DOHH2 (cell line): ENCODE measurements at regions not wholly inside any gene's neighbourhood (a gene's known extent, or its start where the extent isn't known, plus 50 kb on each side); places are given as distances from the start of the nearest gene placed in this dataset.

ENCODE experiments used
- H3F3A ChIP-seq: fragments of 200-600 bp; sonication (generic), shearing (Covaris generic); 2 replicates; pipeline ENCODE4 v1.6.0; 2016; ENCODE audit warnings: antibody characterized with exemption, mild to moderate bottlenecking; ENCODE audit not compliant: control insufficient read depth, insufficient read depth
- H3K27ac ChIP-seq: fragments of 200-600 bp; sonication (generic); 2 replicates; pipeline ENCODE4 v1.5.1; 2014; ENCODE audit warnings: low read depth, mild to moderate bottlenecking, low read length, moderate library complexity
- H3K27me3 ChIP-seq: fragments of 200-600 bp; sonication (generic); 2 replicates; pipeline ENCODE4 v1.6.1; 2014; ENCODE audit warnings: mild to moderate bottlenecking, low read length, mixed read lengths; ENCODE audit not compliant: control insufficient read depth
- H3K36me3 ChIP-seq: fragments of 200-600 bp; sonication (generic); 2 replicates; pipeline ENCODE4 v1.6.1; 2014; ENCODE audit warnings: mild to moderate bottlenecking, low read length, moderate library complexity, mixed read lengths; ENCODE audit not compliant: control insufficient read depth
- H3K4me1 ChIP-seq: fragments of 200-600 bp; sonication (generic); 2 replicates; pipeline ENCODE4 v1.6.1; 2014; ENCODE audit warnings: mild to moderate bottlenecking, low read length, mixed read lengths; ENCODE audit not compliant: control insufficient read depth
- H3K4me2 ChIP-seq: fragments of 200-600 bp; sonication (generic); 2 replicates; pipeline ENCODE4 v1.6.0; 2014; ENCODE audit warnings: mild to moderate bottlenecking, low read length, moderate library complexity
- H3K4me3 ChIP-seq: fragments of 200-600 bp; sonication (generic); 2 replicates; pipeline ENCODE4 v1.5.1; 2014; ENCODE audit warnings: mild to moderate bottlenecking, low read length, mixed read lengths
- H3K79me2 ChIP-seq: fragments of 200-600 bp; sonication (generic); 2 replicates; pipeline ENCODE4 v1.6.1; 2014; ENCODE audit warnings: mild to moderate bottlenecking, low read length, mixed read lengths; ENCODE audit not compliant: control insufficient read depth
- H3K9me2 ChIP-seq: fragments of 200-600 bp; sonication (generic); replicated peaks from 2 replicates; pipeline ENCODE4 v1.6.1; 2014; ENCODE audit warnings: mild to moderate bottlenecking, low read length, mixed read lengths; ENCODE audit not compliant: control insufficient read depth
- H3K9me3 ChIP-seq: fragments of 200-600 bp; sonication (generic); 2 replicates; pipeline ENCODE4 v1.6.1; 2014; ENCODE audit warnings: antibody characterized with exemption, low read length, mixed read lengths; ENCODE audit not compliant: control insufficient read depth, insufficient read depth
- H4K20me1 ChIP-seq: fragments of 200-600 bp; sonication (generic); 2 replicates; pipeline ENCODE4 v1.6.0; 2014; ENCODE audit warnings: low read depth, mild to moderate bottlenecking, antibody characterized with exemption, low read length, moderate library complexity; ENCODE audit not compliant: control insufficient read depth, insufficient read depth
- EZH2phosphoT487 ChIP-seq: fragments of 200-600 bp; sonication (generic); IDR thresholded peaks from 2 replicates; pipeline ENCODE4 v1.6.1; 2017; ENCODE audit warnings: borderline replicate concordance, mild to moderate bottlenecking, antibody characterized with exemption, low read length, moderate library complexity, mixed read lengths
- TF ChIP-seq, protein P1 (sequence below): fragments of 200-600 bp; sonication (generic); IDR thresholded peaks from one replicate; pipeline ENCODE4 v1.5.1; 2014; ENCODE audit warnings: antibody characterized with exemption, mild to moderate bottlenecking, low read depth, low read length; ENCODE audit not compliant: poor library complexity, severe bottlenecking

DNA sequence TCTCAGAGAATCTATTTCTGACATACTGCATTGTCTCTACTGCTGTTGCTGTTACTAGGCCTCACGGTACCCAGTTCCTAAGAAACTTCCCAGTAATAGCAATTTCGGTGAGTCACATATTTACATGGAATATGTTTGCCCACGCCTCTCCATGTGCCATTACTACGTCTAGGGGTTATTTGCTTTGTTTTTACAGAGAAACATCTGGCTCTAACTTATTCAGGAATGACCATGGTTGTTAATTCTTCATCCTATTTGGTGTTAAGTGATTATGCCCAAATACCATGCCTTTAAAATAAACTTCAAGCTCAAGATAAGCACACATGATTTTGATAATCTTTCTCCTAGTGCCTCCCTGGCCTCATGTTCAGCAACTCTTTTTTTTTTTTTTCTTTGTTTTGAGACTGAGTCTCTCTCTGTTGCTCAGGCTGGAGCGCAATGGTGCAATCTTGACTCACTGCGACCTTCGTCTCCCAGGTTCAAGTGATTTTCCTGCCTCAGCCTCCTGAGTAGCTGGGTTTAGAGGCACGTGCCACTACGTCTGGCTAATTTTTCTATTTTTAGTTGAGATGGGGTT is 101.0 kb upstream of the HS3ST1 start:
- H3K4me2 ChIP-seq: no peak overlapping the region
- H3K79me2 ChIP-seq: no peaks in the 10 kb centered on the region
- H3K4me3 ChIP-seq: no peak overlapping the region
- no peaks in the 10 kb centered on the region for H3K36me3 ChIP-seq
- no peaks in the 10 kb centered on the region for H3K4me1 ChIP-seq
- no peaks in the 10 kb centered on the region for H4K20me1 ChIP-seq
- H3K9me2 ChIP-seq: no peaks in the 10 kb centered on the region
- H3K27ac ChIP-seq: no peak overlapping the region
- no peaks in the 10 kb centered on the region for H3F3A ChIP-seq
- H3K27me3 ChIP-seq: no peaks in the 10 kb centered on the region
- H3K9me3 ChIP-seq: no peaks in the 10 kb centered on the region
- TF ChIP-seq, protein P1, sequence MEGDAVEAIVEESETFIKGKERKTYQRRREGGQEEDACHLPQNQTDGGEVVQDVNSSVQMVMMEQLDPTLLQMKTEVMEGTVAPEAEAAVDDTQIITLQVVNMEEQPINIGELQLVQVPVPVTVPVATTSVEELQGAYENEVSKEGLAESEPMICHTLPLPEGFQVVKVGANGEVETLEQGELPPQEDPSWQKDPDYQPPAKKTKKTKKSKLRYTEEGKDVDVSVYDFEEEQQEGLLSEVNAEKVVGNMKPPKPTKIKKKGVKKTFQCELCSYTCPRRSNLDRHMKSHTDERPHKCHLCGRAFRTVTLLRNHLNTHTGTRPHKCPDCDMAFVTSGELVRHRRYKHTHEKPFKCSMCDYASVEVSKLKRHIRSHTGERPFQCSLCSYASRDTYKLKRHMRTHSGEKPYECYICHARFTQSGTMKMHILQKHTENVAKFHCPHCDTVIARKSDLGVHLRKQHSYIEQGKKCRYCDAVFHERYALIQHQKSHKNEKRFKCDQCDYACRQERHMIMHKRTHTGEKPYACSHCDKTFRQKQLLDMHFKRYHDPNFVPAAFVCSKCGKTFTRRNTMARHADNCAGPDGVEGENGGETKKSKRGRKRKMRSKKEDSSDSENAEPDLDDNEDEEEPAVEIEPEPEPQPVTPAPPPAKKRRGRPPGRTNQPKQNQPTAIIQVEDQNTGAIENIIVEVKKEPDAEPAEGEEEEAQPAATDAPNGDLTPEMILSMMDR: no peak
- no peak for TF ChIP-seq EZH2phosphoT487

DNA sequence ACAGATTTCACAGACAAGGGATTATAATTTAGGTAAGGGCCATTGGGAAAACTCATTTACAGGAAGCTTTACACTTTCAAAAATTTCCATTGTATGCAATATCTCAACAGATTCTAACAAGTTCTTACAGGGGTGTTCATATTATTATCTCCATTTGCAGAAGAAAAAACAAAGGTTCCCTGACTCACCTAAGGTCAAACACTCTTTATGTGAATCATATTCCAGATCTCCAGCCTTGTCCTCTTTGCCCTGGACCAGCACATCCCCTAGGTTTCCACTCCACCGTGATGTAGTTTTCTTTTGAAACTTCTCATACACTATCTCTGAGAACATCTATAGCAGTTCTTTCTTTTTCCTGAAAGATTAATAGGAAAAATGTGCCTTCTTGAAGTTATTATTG is 96.4 kb upstream of the HS3ST1 start:
- H3K4me3 ChIP-seq: no peak overlapping the region
- H3K36me3 ChIP-seq: no peaks in the 10 kb centered on the region
- no peaks in the 10 kb centered on the region for H3K9me3 ChIP-seq
- no peaks in the 10 kb centered on the region for H3K79me2 ChIP-seq
- H3K27ac ChIP-seq: no peak overlapping the region
- no peaks in the 10 kb centered on the region for H3F3A ChIP-seq
- TF ChIP-seq EZH2phosphoT487: no peak
- TF ChIP-seq, protein P1: no peak
- no peaks in the 10 kb centered on the region for H3K9me2 ChIP-seq
- no peaks in the 10 kb centered on the region for H3K27me3 ChIP-seq
- H4K20me1 ChIP-seq: no peaks in the 10 kb centered on the region
- no peaks in the 10 kb centered on the region for H3K4me1 ChIP-seq
- H3K4me2 ChIP-seq: no peak overlapping the region

DNA sequence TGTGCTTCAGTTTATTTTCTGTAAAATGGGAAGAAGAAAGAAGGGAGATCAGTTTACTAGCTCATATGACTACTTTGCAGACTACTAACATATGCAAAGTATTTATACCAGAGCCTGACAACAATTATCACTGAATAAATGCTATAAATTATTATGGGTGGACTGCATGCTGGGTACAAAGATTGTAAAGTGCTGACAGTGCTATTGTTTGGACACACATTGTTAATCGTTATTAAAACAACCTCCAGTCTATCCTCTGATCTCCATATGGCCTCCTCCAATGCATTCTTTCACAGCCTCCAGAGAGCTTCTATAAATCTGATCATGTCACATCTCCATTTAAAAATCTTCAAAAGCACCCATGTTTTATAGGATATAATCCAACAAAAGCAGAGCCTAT is 90.1 kb upstream of the HS3ST1 start:
- no peaks in the 10 kb centered on the region for H3K4me1 ChIP-seq
- no peak overlapping the region for H3K4me3 ChIP-seq
- H3K4me2 ChIP-seq: no peak overlapping the region
- no peak for TF ChIP-seq EZH2phosphoT487
- TF ChIP-seq, protein P1: no peak
- H3K36me3 ChIP-seq: no peaks in the 10 kb centered on the region
- no peaks in the 10 kb centered on the region for H4K20me1 ChIP-seq
- H3K27ac ChIP-seq: no peak overlapping the region
- H3K79me2 ChIP-seq: no peaks in the 10 kb centered on the region
- H3F3A ChIP-seq: no peaks in the 10 kb centered on the region
- H3K9me2 ChIP-seq: no peaks in the 10 kb centered on the region
- H3K27me3 ChIP-seq: peaks cover 7% of the 10 kb centered on the region
- no peaks in the 10 kb centered on the region for H3K9me3 ChIP-seq
